ENCODE measurements at regions not wholly inside any gene's neighbourhood (a gene's known extent, or its start where the extent isn't known, plus 50 kb on each side); places are given as distances from the start of the nearest gene placed in this dataset.
A peak's percentile ranks its signal among the peaks of the same experiment; 100 is the strongest.

DNA sequence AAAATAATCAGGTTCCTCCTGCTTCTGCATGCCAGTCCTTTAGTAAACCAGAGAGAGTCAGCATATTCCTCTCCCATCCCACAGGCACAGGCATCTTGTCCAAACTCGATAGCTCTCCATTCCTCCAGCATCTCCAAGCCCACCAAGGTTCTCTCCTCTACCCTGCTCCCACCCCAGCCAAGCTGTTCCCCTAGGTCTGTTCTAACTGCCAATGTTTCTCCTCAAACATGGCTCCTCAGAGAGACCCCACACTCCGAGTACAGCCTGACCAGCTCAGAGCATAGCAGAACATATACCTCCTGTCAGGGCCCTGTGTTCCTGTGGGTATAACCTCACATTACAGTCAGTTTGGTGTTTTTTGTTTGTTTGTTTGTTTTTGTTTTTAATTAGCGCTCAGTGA lies 177.8 kb downstream of the VEGFA start:
- H3K9me3 ChIP-seq (replicated peaks; ENCODE audit: control insufficient read depth, low read depth, low read length): peaks cover 15% of the 10 kb centered on the region
- 38% methylated on average over 1 of the region's 3 CpGs for WGBS (ENCODE audit: insufficient coverage)
- no peak for DNase-seq
- H3K36me3 ChIP-seq (ENCODE audit: control insufficient read depth, insufficient read depth, low read length): no peaks in the 10 kb centered on the region
- H3K27ac ChIP-seq (ENCODE audit: low read length): no peak overlapping the region
- no peaks in the 10 kb centered on the region for H3K27me3 ChIP-seq (ENCODE audit: control insufficient read depth, insufficient read depth, low read length)
- no peak overlapping the region for H3K4me3 ChIP-seq (ENCODE audit: low read length)
- H3K4me1 ChIP-seq (ENCODE audit: control insufficient read depth, insufficient read depth, low read length): peaks cover 20% of the 10 kb centered on the region

DNA sequence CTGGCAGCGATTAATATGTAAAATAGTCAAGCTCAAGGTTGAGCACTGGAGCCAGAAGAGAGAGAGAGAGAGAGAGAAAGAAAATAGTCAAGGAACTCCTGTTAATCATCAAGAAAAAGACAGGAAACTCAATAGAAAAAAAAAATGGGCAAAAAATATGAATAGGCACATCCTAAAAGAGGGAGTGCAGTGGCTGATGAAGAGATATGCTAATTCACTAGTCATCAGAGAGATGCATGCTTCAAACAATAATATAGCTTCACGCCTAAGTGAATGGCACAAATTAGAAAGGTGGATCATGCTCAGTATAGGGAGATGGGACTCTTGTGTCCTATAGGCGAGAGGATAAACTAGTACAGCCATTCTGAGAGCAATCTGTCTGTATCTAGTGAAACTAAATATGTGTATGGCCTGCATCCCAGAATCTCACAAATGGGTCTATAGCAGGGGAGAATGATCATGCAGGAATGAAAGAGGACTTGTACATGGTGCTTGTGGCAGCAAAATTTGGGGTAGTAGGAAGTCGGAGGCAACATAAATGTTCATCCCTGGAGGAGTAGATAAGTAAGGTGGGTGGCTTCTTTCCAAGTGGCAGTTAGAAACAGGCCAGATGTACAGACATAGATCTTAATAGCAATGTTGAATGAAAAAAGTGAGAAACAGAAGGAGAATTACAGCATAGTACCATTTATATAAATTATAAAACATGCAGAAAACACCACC lies 176.8 kb downstream of the VEGFA start:
- 87% methylated on average over 2 of the region's 4 CpGs for WGBS (ENCODE audit: insufficient coverage)
- no peaks in the 10 kb centered on the region for H3K27me3 ChIP-seq (ENCODE audit: control insufficient read depth, insufficient read depth, low read length)
- peaks cover 18% of the 10 kb centered on the region for H3K4me1 ChIP-seq (ENCODE audit: control insufficient read depth, insufficient read depth, low read length)
- no peak overlapping the region for H3K4me3 ChIP-seq (ENCODE audit: low read length)
- peaks cover 15% of the 10 kb centered on the region for H3K9me3 ChIP-seq (replicated peaks; ENCODE audit: control insufficient read depth, low read depth, low read length)
- H3K36me3 ChIP-seq (ENCODE audit: control insufficient read depth, insufficient read depth, low read length): no peaks in the 10 kb centered on the region
- no peak for DNase-seq
- no peak overlapping the region for H3K27ac ChIP-seq (ENCODE audit: low read length)

DNA sequence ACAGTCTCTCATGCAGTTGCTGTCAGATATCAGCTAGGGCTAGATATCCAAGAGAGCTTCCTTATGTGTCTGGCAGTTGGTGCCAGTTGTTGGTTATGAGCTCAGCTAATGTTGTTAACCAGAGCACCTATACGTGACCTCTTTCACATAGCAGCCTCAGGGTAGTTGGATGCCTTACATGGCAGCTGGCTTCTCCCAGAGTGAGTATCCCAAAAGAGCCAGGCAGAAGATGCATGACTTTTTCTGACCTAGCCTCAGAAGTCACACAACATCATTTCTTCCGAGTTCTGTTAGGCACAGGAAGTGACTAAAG lies 175.7 kb downstream of the VEGFA start:
- peak; percentile 66 for DNase-seq
- WGBS (ENCODE audit: insufficient coverage): no CpG with 5 or more reads among the region's 2 CpGs
- Histone ChIP-seq H3K4me3 (ENCODE audit: low read length) (no peak overlapping the region), H3K4me1 (ENCODE audit: control insufficient read depth, insufficient read depth, low read length) (peaks cover 11% of the 10 kb centered on the region), H3K9me3 (replicated peaks; ENCODE audit: control insufficient read depth, low read depth, low read length) (peaks cover 15% of the 10 kb centered on the region), H3K27me3 (ENCODE audit: control insufficient read depth, insufficient read depth, low read length) (no peaks in the 10 kb centered on the region), H3K36me3 (ENCODE audit: control insufficient read depth, insufficient read depth, low read length) (no peaks in the 10 kb centered on the region), H3K27ac (ENCODE audit: low read length) (peak overlapping the region; percentile 53)

DNA sequence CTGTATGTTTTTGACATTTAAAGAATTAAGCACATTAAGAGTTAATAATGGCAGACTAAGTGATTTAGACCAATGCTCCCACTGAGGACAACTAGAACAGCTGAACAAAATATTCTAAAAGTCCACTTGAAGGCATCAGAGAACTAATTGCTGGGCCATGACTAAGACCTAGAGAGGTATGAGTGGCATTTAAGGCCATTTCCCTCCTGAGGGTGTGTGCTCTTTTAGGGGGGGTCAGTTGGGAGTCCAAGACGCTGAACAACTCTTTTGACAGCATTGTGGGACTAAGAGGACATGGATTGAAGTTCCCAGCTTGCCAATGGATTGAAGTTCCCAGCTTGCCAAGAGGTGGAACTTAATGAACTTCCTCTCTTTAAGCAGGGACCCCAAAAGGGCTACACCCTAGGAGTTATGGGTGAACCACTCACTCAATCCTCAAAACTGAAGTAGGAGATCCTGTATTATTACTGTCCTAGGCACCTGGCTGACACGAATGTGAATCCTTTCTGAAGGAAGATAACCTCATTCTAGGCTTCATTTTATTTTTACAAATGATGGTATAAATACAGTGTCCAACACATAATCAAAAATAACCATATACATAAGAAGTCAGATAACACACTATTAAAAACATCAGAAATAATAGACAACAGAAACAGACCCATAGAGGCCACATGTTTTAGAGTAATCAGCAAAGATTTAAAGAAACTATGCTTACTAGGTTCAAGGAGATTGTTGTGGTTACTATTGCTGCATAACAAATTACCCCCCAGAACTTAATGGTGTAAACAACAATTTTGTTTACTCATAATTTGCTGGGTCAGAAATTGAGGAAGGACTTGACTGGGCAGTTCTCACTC lies 175.1 kb downstream of the VEGFA start:
- no peaks in the 10 kb centered on the region for H3K36me3 ChIP-seq (ENCODE audit: control insufficient read depth, insufficient read depth, low read length)
- H3K4me1 ChIP-seq (ENCODE audit: control insufficient read depth, insufficient read depth, low read length): peaks cover 11% of the 10 kb centered on the region
- H3K9me3 ChIP-seq (replicated peaks; ENCODE audit: control insufficient read depth, low read depth, low read length): peaks cover 15% of the 10 kb centered on the region
- H3K27ac ChIP-seq (ENCODE audit: low read length): peak overlapping the region; percentile 53
- WGBS (ENCODE audit: insufficient coverage): 100% methylated on average over 1 of the region's 2 CpGs
- H3K4me3 ChIP-seq (ENCODE audit: low read length): no peak overlapping the region
- no peak for DNase-seq
- H3K27me3 ChIP-seq (ENCODE audit: control insufficient read depth, insufficient read depth, low read length): no peaks in the 10 kb centered on the region

DNA sequence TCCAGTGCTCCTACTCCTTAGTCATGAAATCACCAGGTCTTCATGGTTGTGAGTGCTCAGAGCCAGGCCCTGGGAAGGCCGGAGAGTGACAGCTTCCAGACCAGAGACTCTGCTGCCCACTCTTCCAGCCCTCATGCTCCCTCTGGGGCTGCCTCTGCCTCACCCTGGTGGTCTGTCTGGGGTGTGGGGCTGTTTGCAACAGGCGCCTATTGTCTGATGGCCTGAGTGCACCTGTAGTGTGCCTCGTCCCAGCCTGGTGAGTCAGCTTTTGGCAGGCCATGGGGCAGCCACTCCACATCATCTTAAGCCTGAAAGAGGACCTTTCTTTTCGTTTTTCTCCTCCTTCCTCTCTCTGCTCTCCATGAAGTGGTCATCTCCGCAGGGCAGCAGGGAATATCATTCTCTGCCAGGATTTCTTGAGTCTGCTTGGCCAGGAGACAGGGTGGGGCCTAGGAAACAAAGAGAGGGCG lies 173.8 kb downstream of the VEGFA start:
- H3K4me3 ChIP-seq (ENCODE audit: low read length): no peak overlapping the region
- 55% methylated on average over 2 of the region's 6 CpGs for WGBS (ENCODE audit: insufficient coverage)
- DNase-seq: no peak
- H3K9me3 ChIP-seq (replicated peaks; ENCODE audit: control insufficient read depth, low read depth, low read length): peaks cover 15% of the 10 kb centered on the region
- H3K27me3 ChIP-seq (ENCODE audit: control insufficient read depth, insufficient read depth, low read length): no peaks in the 10 kb centered on the region
- H3K4me1 ChIP-seq (ENCODE audit: control insufficient read depth, insufficient read depth, low read length): peaks cover 11% of the 10 kb centered on the region
- no peak overlapping the region for H3K27ac ChIP-seq (ENCODE audit: low read length)
- no peaks in the 10 kb centered on the region for H3K36me3 ChIP-seq (ENCODE audit: control insufficient read depth, insufficient read depth, low read length)

DNA sequence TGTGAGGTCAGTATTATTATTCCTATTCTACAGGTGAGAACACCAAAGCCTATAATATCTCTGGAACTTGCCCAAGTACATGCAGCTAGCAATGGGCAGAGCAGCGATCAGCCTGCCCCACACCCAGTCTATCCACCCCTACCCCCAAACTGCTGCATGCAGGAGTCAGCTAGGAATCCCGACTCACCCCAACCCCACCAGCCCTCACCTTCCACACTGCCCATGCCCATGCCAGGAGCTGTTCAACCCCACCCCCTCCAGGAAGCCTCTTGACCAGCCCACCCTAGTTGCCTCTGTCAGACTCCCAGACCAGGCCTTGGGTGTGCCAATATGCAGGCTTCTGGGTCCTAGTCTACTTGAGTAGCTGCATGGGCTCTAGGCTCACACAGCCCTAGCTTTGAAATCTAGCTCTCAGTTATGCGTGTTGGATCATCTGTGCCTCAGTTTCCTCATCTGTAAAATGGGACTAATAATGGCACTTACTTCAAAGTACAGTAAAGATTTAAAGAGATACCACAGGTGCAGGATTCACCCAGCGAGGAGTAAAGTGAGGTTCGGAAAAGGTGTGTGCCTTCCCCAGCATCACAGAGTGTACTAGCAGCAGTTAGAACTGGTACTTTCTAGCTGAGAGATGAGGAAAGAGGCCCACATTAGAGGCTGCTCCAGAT lies 173.2 kb downstream of the VEGFA start:
- Histone ChIP-seq H3K27ac (ENCODE audit: low read length) (no peak overlapping the region), H3K4me3 (ENCODE audit: low read length) (no peak overlapping the region), H3K36me3 (ENCODE audit: control insufficient read depth, insufficient read depth, low read length) (no peaks in the 10 kb centered on the region), H3K4me1 (ENCODE audit: control insufficient read depth, insufficient read depth, low read length) (peaks cover 11% of the 10 kb centered on the region), H3K9me3 (replicated peaks; ENCODE audit: control insufficient read depth, low read depth, low read length) (peaks cover 15% of the 10 kb centered on the region), H3K27me3 (ENCODE audit: control insufficient read depth, insufficient read depth, low read length) (no peaks in the 10 kb centered on the region)
- 95% methylated on average over 2 of the region's 5 CpGs for WGBS (ENCODE audit: insufficient coverage)
- DNase-seq: no peak

DNA sequence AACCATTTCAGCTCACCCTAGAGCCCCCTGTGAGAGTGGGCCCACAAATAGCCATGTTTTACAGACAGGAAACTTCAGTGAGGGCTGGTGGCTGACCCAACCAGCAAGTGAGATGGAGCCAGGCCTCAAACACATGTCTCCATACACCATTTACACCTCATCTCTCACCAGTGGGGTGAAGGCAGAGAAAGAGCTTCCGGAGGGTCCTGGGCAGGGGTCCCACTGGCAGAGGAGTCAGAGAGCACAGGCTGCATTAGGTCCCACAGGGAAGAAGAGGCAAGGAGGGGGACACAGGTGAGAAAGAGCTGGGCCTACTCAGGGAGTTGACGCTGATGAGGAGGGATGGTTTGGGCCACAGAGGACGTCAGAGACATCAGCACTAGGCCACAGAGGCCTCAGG lies 172.6 kb downstream of the VEGFA start:
- no CpG with 5 or more reads among the region's 3 CpGs for WGBS (ENCODE audit: insufficient coverage)

DNA sequence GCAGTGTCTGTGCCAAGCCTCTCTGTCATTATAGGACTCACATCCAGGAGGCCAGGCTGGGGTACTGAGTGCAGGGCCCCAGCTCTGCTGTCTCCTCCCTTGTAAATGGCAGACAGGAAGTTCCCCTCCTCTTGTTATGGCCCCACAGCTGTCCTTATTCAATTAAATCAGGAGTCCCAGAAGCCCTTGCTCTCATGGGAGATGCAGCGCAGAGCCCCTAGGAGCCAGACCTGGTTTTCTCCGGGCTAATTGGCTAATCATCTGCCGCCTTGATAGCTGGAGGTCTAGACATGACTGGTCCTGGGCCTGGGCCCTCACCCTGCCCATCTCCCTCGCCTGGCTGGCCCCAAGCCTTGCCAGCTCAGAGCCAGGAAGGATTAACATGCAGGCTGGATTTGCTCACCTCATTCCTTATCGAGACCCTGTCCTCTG lies 172.0 kb downstream of the VEGFA start:
- Histone ChIP-seq H3K36me3 (ENCODE audit: control insufficient read depth, insufficient read depth, low read length) (no peaks in the 10 kb centered on the region), H3K9me3 (replicated peaks; ENCODE audit: control insufficient read depth, low read depth, low read length) (peaks cover 15% of the 10 kb centered on the region), H3K4me3 (ENCODE audit: low read length) (no peak overlapping the region), H3K27me3 (ENCODE audit: control insufficient read depth, insufficient read depth, low read length) (no peaks in the 10 kb centered on the region), H3K4me1 (ENCODE audit: control insufficient read depth, insufficient read depth, low read length) (peaks cover 11% of the 10 kb centered on the region), H3K27ac (ENCODE audit: low read length) (no peak overlapping the region)
- DNase-seq: no peak
- 65% methylated on average over 4 of the region's 5 CpGs for WGBS (ENCODE audit: insufficient coverage)

More for the DNA sequence above, 172.6 kb downstream of the VEGFA start:
- Histone ChIP-seq H3K36me3 (ENCODE audit: control insufficient read depth, insufficient read depth, low read length) (no peaks in the 10 kb centered on the region), H3K27me3 (ENCODE audit: control insufficient read depth, insufficient read depth, low read length) (no peaks in the 10 kb centered on the region), H3K4me1 (ENCODE audit: control insufficient read depth, insufficient read depth, low read length) (peaks cover 11% of the 10 kb centered on the region), H3K4me3 (ENCODE audit: low read length) (no peak overlapping the region), H3K27ac (ENCODE audit: low read length) (no peak overlapping the region), H3K9me3 (replicated peaks; ENCODE audit: control insufficient read depth, low read depth, low read length) (peaks cover 15% of the 10 kb centered on the region)
- DNase-seq: no peak

DNA sequence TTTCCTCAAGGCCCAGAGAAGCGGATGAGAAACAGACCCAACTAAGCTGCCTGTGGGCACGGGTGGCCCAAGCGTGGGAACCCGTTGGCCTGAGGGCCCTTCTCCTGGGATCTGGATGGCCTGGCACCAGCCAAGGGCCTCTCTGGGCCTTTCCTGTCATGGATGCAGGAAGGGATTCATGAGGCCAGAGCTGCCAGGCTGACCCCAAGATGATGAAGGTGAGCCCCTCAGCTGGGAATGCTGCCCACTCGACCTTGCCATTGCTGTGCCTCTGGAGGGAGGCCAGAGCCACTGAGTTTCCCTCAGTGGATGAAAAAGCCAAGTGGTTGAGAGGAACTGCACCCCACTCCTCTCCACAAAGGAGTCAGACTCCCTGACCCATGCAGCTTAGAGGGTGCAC lies 171.2 kb downstream of the VEGFA start:
- WGBS (ENCODE audit: insufficient coverage): 80% methylated on average over 5 of the region's 5 CpGs
- DNase-seq: no peak
- peaks cover 13% of the 10 kb centered on the region for H3K9me3 ChIP-seq (replicated peaks; ENCODE audit: control insufficient read depth, low read depth, low read length)
- peaks cover 14% of the 10 kb centered on the region for H3K4me1 ChIP-seq (ENCODE audit: control insufficient read depth, insufficient read depth, low read length)
- H3K4me3 ChIP-seq (ENCODE audit: low read length): no peak overlapping the region
- H3K36me3 ChIP-seq (ENCODE audit: control insufficient read depth, insufficient read depth, low read length): no peaks in the 10 kb centered on the region
- no peaks in the 10 kb centered on the region for H3K27me3 ChIP-seq (ENCODE audit: control insufficient read depth, insufficient read depth, low read length)
- H3K27ac ChIP-seq (ENCODE audit: low read length): no peak overlapping the region

Measured in muscle of leg (tissue), 3 donors.